ENCODE measurements at regions not wholly inside any gene's neighbourhood (a gene's known extent, or its start where the extent isn't known, plus 50 kb on each side); places are given as distances from the start of the nearest gene placed in this dataset.

- H3K9me3 ChIP-seq (ENCODE audit: severe bottlenecking): peaks cover 12% of the 10 kb centered on the region
- TF ChIP-seq CTCF (IDR thresholded peaks at IDR 0.05; ENCODE audit: low read depth, low read length): no peak
- H3K36me3 ChIP-seq: no peaks in the 10 kb centered on the region
- no peak for DNase-seq
- H3K27ac ChIP-seq: no peak overlapping the region
- H3K27me3 ChIP-seq (ENCODE audit: insufficient read depth, low read depth, severe bottlenecking): no peaks in the 10 kb centered on the region
- no peak overlapping the region for H3K4me3 ChIP-seq (ENCODE audit: low read depth, low read length)
Observed at GRCh38 chr12:41943671-41944070, 201.0 kb downstream of the GXYLT1 start.

- no peaks in the 10 kb centered on the region for H3K36me3 ChIP-seq
- no peak overlapping the region for H3K4me3 ChIP-seq (ENCODE audit: low read depth, low read length)
- no peak for TF ChIP-seq CTCF (IDR thresholded peaks at IDR 0.05; ENCODE audit: low read depth, low read length)
- no peak for DNase-seq
- H3K27me3 ChIP-seq (ENCODE audit: insufficient read depth, low read depth, severe bottlenecking): no peaks in the 10 kb centered on the region
- H3K27ac ChIP-seq: no peak overlapping the region
- H3K9me3 ChIP-seq (ENCODE audit: severe bottlenecking): peaks cover 12% of the 10 kb centered on the region
Observed at GRCh38 chr12:41942354-41942753, 202.3 kb downstream of the GXYLT1 start.

- peaks cover 6% of the 10 kb centered on the region for H3K9me3 ChIP-seq (ENCODE audit: severe bottlenecking)
- no peak overlapping the region for H3K4me3 ChIP-seq (ENCODE audit: low read depth, low read length)
- TF ChIP-seq CTCF (IDR thresholded peaks at IDR 0.05; ENCODE audit: low read depth, low read length): no peak
- H3K36me3 ChIP-seq: no peaks in the 10 kb centered on the region
- no peak for DNase-seq
- H3K27ac ChIP-seq: no peak overlapping the region
- H3K27me3 ChIP-seq (ENCODE audit: insufficient read depth, low read depth, severe bottlenecking): no peaks in the 10 kb centered on the region
Observed at GRCh38 chr12:41941079-41941478, 203.6 kb downstream of the GXYLT1 start.

- DNase-seq: no peak
- Histone ChIP-seq H3K27me3 (ENCODE audit: insufficient read depth, low read depth, severe bottlenecking) (no peaks in the 10 kb centered on the region), H3K9me3 (ENCODE audit: severe bottlenecking) (peaks cover 1% of the 10 kb centered on the region), H3K4me3 (ENCODE audit: low read depth, low read length) (no peak overlapping the region), H3K36me3 (no peaks in the 10 kb centered on the region), H3K27ac (no peak overlapping the region)
- no peak for TF ChIP-seq CTCF (IDR thresholded peaks at IDR 0.05; ENCODE audit: low read depth, low read length)
Observed at GRCh38 chr12:41940571-41940970, 204.1 kb downstream of the GXYLT1 start.

- Histone ChIP-seq H3K4me3 (ENCODE audit: low read depth, low read length) (no peak overlapping the region), H3K9me3 (ENCODE audit: severe bottlenecking) (no peaks in the 10 kb centered on the region), H3K27ac (no peak overlapping the region), H3K36me3 (no peaks in the 10 kb centered on the region), H3K27me3 (ENCODE audit: insufficient read depth, low read depth, severe bottlenecking) (no peaks in the 10 kb centered on the region)
- peak; percentile 14; the same call in 1 of the 2 replicates for TF ChIP-seq CTCF (IDR thresholded peaks at IDR 0.05; ENCODE audit: low read depth, low read length)
- DNase-seq: no peak
Observed at GRCh38 chr12:41936333-41936732, 208.3 kb downstream of the GXYLT1 start.

- no peak overlapping the region for H3K27ac ChIP-seq
- TF ChIP-seq CTCF (IDR thresholded peaks at IDR 0.05; ENCODE audit: low read depth, low read length): no peak
- no peaks in the 10 kb centered on the region for H3K9me3 ChIP-seq (ENCODE audit: severe bottlenecking)
- no peaks in the 10 kb centered on the region for H3K27me3 ChIP-seq (ENCODE audit: insufficient read depth, low read depth, severe bottlenecking)
- no peaks in the 10 kb centered on the region for H3K36me3 ChIP-seq
- no peak overlapping the region for H3K4me3 ChIP-seq (ENCODE audit: low read depth, low read length)
- no peak for DNase-seq
Observed at GRCh38 chr12:41935911-41936310, 208.8 kb downstream of the GXYLT1 start.
